ENCODE measurements at regions not wholly inside any gene's neighbourhood (a gene's known extent, or its start where the extent isn't known, plus 50 kb on each side); places are given as distances from the start of the nearest gene placed in this dataset.

- POLR2A ChIA-PET = no interaction called here
- CTCF ChIA-PET = interaction anchor here (1.3 kb wide), 1 partner anchor 133 kb away, joined by 3 read pairs; no protein-coding TSS in a partner anchor
- no peak for DNase-seq (ENCODE audit: extremely low spot score)
- TF ChIP-seq CTCF (IDR thresholded peaks at IDR 0.05; ENCODE audit: control extremely low read depth, extremely low read depth, low read depth, missing control alignments) = no peak
Observed at GRCh38 chr12:19895246-19896020, 456.1 kb downstream of the AEBP2 start.

- CTCF ChIA-PET = interaction anchor here (1.3 kb wide), 1 partner anchor 133 kb away, joined by 3 read pairs; no protein-coding TSS in a partner anchor
- no peak for TF ChIP-seq CTCF (IDR thresholded peaks at IDR 0.05; ENCODE audit: control extremely low read depth, extremely low read depth, low read depth, missing control alignments)
- POLR2A ChIA-PET = no interaction called here
Observed at GRCh38 chr12:19896041-19896440, 456.7 kb downstream of the AEBP2 start.

GRCh38 chr12:19896534-19896933 lies 457.2 kb downstream of the AEBP2 start:
- no peak for TF ChIP-seq CTCF (IDR thresholded peaks at IDR 0.05; ENCODE audit: control extremely low read depth, extremely low read depth, low read depth, missing control alignments)
- DNase-seq (ENCODE audit: extremely low spot score) = no peak
- POLR2A ChIA-PET = no interaction called here
- CTCF ChIA-PET = no interaction called here

More at GRCh38 chr12:19896041-19896440, 456.7 kb downstream of the AEBP2 start:
- no peak for DNase-seq (ENCODE audit: extremely low spot score)

- CTCF ChIA-PET = interaction anchor here (0.9 to 2.5 kb wide), 5 partner anchors 10 to 72 kb away, joined by 3 to 5 read pairs (median 3); no protein-coding TSS in a partner anchor
- POLR2A ChIA-PET = no interaction called here
- no peak for TF ChIP-seq CTCF (IDR thresholded peaks at IDR 0.05; ENCODE audit: control extremely low read depth, extremely low read depth, low read depth, missing control alignments)
- no peak for DNase-seq (ENCODE audit: extremely low spot score)
Observed at GRCh38 chr12:19897900-19898408, 458.7 kb downstream of the AEBP2 start.

- no peak for DNase-seq (ENCODE audit: extremely low spot score)
- POLR2A ChIA-PET = no interaction called here
- CTCF ChIA-PET = interaction anchor here (1.1 kb wide), 1 partner anchor 24 kb away, joined by 3 read pairs; no protein-coding TSS in a partner anchor
- TF ChIP-seq CTCF (IDR thresholded peaks at IDR 0.05; ENCODE audit: control extremely low read depth, extremely low read depth, low read depth, missing control alignments) = no peak
Observed at GRCh38 chr12:19901841-19902240, 462.5 kb downstream of the AEBP2 start.

- TF ChIP-seq CTCF (IDR thresholded peaks at IDR 0.05; ENCODE audit: control extremely low read depth, extremely low read depth, low read depth, missing control alignments) = no peak
- no peak for DNase-seq (ENCODE audit: extremely low spot score)
- POLR2A ChIA-PET = no interaction called here
- CTCF ChIA-PET = interaction anchor here (1.1 to 2.2 kb wide), 2 partner anchors 12 kb away, joined by 3 to 8 read pairs; no protein-coding TSS in a partner anchor
Observed at GRCh38 chr12:19904819-19905218, 463.5 kb upstream of the PDE3A start.

All from GM10248 (cell line).